Panc1 (cell line): ENCODE measurements at regions not wholly inside any gene's neighbourhood (a gene's known extent, or its start where the extent isn't known, plus 50 kb on each side); places are given as distances from the start of the nearest gene placed in this dataset.
"Not testable (repeated sequence)": the region's sequence is repeated elsewhere in the genome, so short reads cannot be mapped to it uniquely, and the experiment has no call there.

ENCODE experiments used
- ATAC-seq: fragments of 200-7000 bp; cut with Tn5 transposase; 2 replicates; pipeline ENCODE4 v1.9.1; 2020; ENCODE audit warnings: mild to moderate bottlenecking, moderate library complexity
- BruUV-seq: library from RNA; stranded (reverse); fragments of 400-500 nt; replicated peaks from 2 replicates; lab custom pipeline; 2021; lab: Mats Ljungman, UMichigan
- CTCF ChIA-PET: fragments of 300-600 bp; sonication (Branson Sonifier 250); formaldehyde crosslinking; loops from one replicate; lab custom pipeline; 2022; ENCODE audit warnings: antibody characterized with exemption; lab: Charles Lee
- POLR2A ChIA-PET: fragments of 300-600 bp; sonication (Branson Sonifier 250); formaldehyde crosslinking; loops from one replicate; lab custom pipeline; 2022; ENCODE audit warnings: antibody characterized with exemption; lab: Charles Lee
- DNase-seq: peaks from one replicate; pipeline ENCODE4 v3.0.0-alpha.2; 2010; ENCODE audit warnings: low read depth, low spot score
- H3K27ac ChIP-seq: 2 replicates; pipeline ENCODE4 v1.5.1; 2011; ENCODE audit warnings: mild to moderate bottlenecking, low read length, inconsistent platforms
- H3K27me3 ChIP-seq: fragments of 200-500 bp; sonication (Bioruptor generic); 2 replicates; pipeline ENCODE4 v1.6.0; 2014; ENCODE audit warnings: low read length, inconsistent platforms; ENCODE audit not compliant: control insufficient read depth, insufficient read depth
- H3K36me3 ChIP-seq: fragments of 200-500 bp; sonication (Bioruptor generic); 2 replicates; pipeline ENCODE4 v1.5.1; 2014; ENCODE audit warnings: inconsistent platforms, mild to moderate bottlenecking, low read length, moderate library complexity; ENCODE audit not compliant: control insufficient read depth, insufficient read depth
- H3K4me1 ChIP-seq: 2 replicates; pipeline ENCODE4 v1.5.1; 2011; ENCODE audit warnings: inconsistent platforms, mild to moderate bottlenecking, low read length, moderate library complexity; ENCODE audit not compliant: control insufficient read depth, insufficient read depth
- H3K4me3 ChIP-seq, 2 experiments: 2 replicates each; pipeline ENCODE4 v1.5.1; 2011 to 2012; ENCODE audit warnings: low read depth in 2 of 2, low read length in 2 of 2, mild to moderate bottlenecking in 2 of 2, inconsistent platforms in 1 of 2, moderate library complexity in 1 of 2
- H3K9me3 ChIP-seq: fragments of 200-500 bp; sonication (Bioruptor generic); 2 replicates; pipeline ENCODE4 v1.5.1; 2014; ENCODE audit warnings: low read depth, mild to moderate bottlenecking, inconsistent platforms, low read length, moderate library complexity; ENCODE audit not compliant: control insufficient read depth, insufficient read depth
- POLR2AphosphoS5 ChIP-seq: IDR thresholded peaks from 2 replicates; pipeline ENCODE4 v1.6.1; 2012; ENCODE audit warnings: mild to moderate bottlenecking, low read depth, low read length, moderate library complexity
- REST ChIP-seq, 2 experiments: IDR thresholded peaks; 2 replicates each; pipeline ENCODE4 v1.6.1; 2011 to 2012; ENCODE audit warnings: low read depth in 2 of 2, control low read depth in 1 of 2, low read length in 1 of 2, mild to moderate bottlenecking in 1 of 2, moderate library complexity in 1 of 2; ENCODE audit not compliant: insufficient read depth in 1 of 2
- SIN3A ChIP-seq: IDR thresholded peaks from 2 replicates; pipeline ENCODE4 v1.6.1; 2012; ENCODE audit warnings: low read depth, mild to moderate bottlenecking, low read length, moderate library complexity, borderline replicate concordance; ENCODE audit not compliant: insufficient read depth
- TCF7L2 ChIP-seq: IDR thresholded peaks from 2 replicates; pipeline ENCODE4 v1.6.1; 2011; ENCODE audit warnings: mild to moderate bottlenecking, low read depth, low read length, inconsistent platforms
- in situ Hi-C: cut with HindIII; loops from 2 replicates; pipeline ENCODE4 v1.10.0; 2016; ENCODE audit warnings: low sequenced_read_pairs, low pct_unique_long_range_greater_than_20kb
- intact Hi-C: fragments of 100-400 bp; cut with micrococcal nuclease; formaldehyde crosslinking; loops from one replicate; pipeline ENCODE4 v1.10.0; 2022; ENCODE audit not compliant: unreplicated experiment
- TF ChIP-seq, protein P1 (sequence below): fragments of 450-650 bp; IDR thresholded peaks from 2 replicates; pipeline ENCODE4 v1.5.1; 2017; ENCODE audit warnings: mild to moderate bottlenecking

GRCh38 chr11:98729118-98729517 lies 291.6 kb upstream of the CNTN5 start:
- Histone ChIP-seq H3K27ac (no peak overlapping the region), H3K27me3 (no peaks in the 10 kb centered on the region), H3K9me3 (no peaks in the 10 kb centered on the region), H3K4me3 (no peak overlapping the region), H3K4me1 (no peaks in the 10 kb centered on the region), H3K36me3 (no peaks in the 10 kb centered on the region)
- BruUV-seq, result no TSS peak
- intact Hi-C loops (no loop called here), in situ Hi-C loops (no loop called here)
- TF ChIP-seq REST (IDR thresholded peaks at IDR 0.05; ENCODE audit: insufficient read depth in 1 of 2, low read depth in 2 of 2, low read length in 1 of 2) (no peak), POLR2AphosphoS5 (no peak), TCF7L2 (no peak), SIN3A (no peak)
- TF ChIP-seq, protein P1, sequence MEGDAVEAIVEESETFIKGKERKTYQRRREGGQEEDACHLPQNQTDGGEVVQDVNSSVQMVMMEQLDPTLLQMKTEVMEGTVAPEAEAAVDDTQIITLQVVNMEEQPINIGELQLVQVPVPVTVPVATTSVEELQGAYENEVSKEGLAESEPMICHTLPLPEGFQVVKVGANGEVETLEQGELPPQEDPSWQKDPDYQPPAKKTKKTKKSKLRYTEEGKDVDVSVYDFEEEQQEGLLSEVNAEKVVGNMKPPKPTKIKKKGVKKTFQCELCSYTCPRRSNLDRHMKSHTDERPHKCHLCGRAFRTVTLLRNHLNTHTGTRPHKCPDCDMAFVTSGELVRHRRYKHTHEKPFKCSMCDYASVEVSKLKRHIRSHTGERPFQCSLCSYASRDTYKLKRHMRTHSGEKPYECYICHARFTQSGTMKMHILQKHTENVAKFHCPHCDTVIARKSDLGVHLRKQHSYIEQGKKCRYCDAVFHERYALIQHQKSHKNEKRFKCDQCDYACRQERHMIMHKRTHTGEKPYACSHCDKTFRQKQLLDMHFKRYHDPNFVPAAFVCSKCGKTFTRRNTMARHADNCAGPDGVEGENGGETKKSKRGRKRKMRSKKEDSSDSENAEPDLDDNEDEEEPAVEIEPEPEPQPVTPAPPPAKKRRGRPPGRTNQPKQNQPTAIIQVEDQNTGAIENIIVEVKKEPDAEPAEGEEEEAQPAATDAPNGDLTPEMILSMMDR, result no peak
- ChIA-PET POLR2A (no interaction called here), CTCF (no interaction called here)
- ATAC-seq (no peak), DNase-seq (no peak)

- ChIA-PET POLR2A (no interaction called here), CTCF (no interaction called here)
- Histone ChIP-seq H3K27ac (no peak overlapping the region), H3K4me3 (no peak overlapping the region), H3K4me1 (no peaks in the 10 kb centered on the region), H3K9me3 (no peaks in the 10 kb centered on the region), H3K27me3 (no peaks in the 10 kb centered on the region), H3K36me3 (no peaks in the 10 kb centered on the region)
- BruUV-seq, result no TSS peak
- in situ Hi-C loops (no loop called here), intact Hi-C loops (no loop called here)
- ATAC-seq (no peak), DNase-seq (no peak)
- no peak for TF ChIP-seq POLR2AphosphoS5
- TF ChIP-seq TCF7L2, result no peak
- TF ChIP-seq REST (IDR thresholded peaks at IDR 0.05; ENCODE audit: insufficient read depth in 1 of 2, low read depth in 2 of 2, low read length in 1 of 2), result no peak
- TF ChIP-seq, protein P1, result no peak
- no peak for TF ChIP-seq SIN3A
Measured at GRCh38 chr11:98732947-98733346, 287.8 kb upstream of the CNTN5 start.

DNA sequence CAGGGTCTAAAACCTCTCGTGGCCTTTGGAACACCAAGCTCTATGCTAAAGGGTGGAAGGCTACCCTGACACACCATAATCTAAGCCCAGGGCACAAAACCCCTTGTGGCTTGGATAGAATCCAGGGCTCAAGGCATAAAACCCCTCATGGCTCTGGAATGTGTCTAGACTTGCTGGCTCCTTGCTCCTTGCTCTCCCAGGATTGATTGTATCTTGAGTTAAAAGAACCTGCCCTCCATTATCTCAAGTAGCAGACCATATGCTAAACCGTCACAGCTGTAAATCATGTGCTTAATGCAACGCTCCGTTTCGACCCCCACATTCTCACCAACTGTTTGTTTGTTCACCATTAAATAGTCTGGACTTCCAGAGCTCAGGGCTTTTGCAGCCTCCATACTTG lies 287.4 kb upstream of the CNTN5 start:
- intact Hi-C loops, DNase-seq, BruUV-seq, H3K27ac ChIP-seq, H3K4me1 ChIP-seq, H3K4me3 ChIP-seq, CTCF ChIA-PET, POLR2A ChIA-PET, H3K9me3 ChIP-seq, ATAC-seq, H3K36me3 ChIP-seq, H3K27me3 ChIP-seq, in situ Hi-C loops: not testable (repeated sequence)
